Heart left ventricle (tissue), 16 donors: ENCODE measurements at regions not wholly inside any gene's neighbourhood (a gene's known extent, or its start where the extent isn't known, plus 50 kb on each side); places are given as distances from the start of the nearest gene placed in this dataset.

Experiments used
- ATAC-seq, 4 donors: fragments of 200-7000 bp; cut with Tn5 transposase; one replicate each; pipeline ENCODE4 v1.9.1; 2020 to 2022; ENCODE audit warnings: moderate library complexity in 4 of 4, mild to moderate bottlenecking in 3 of 4, moderate number of reproducible peaks in 1 of 4
- DNase-seq, 5 donors: peaks; one replicate each; pipeline ENCODE4 v3.0.0-alpha.2; 2020
- H3K27ac ChIP-seq, 12 donors: fragments of 200-600 bp; sonication (generic) in 4 of 12; one replicate each; pipeline versions ENCODE4 v1.5.0 to v1.8.0; 2016 to 2022; ENCODE audit warnings: mild to moderate bottlenecking in 2 of 12
- H3K27me3 ChIP-seq, 9 donors: fragments of 200-600 bp; sonication (generic) in 2 of 9; one replicate each; pipeline versions ENCODE4 v1.5.1 to v1.8.0; 2016 to 2022; ENCODE audit warnings: mild to moderate bottlenecking in 3 of 9
- H3K36me3 ChIP-seq, 9 donors: fragments of 200-600 bp; sonication (generic) in 2 of 9; one replicate each; pipeline versions ENCODE4 v1.5.0 to v1.8.0; 2018 to 2022; ENCODE audit warnings: mild to moderate bottlenecking in 2 of 9
- H3K4me1 ChIP-seq, 12 donors: fragments of 200-600 bp; sonication (generic) in 4 of 12; one replicate each; pipeline versions ENCODE4 v1.5.0 to v1.8.0; 2016 to 2022; ENCODE audit warnings: mild to moderate bottlenecking in 3 of 12
- H3K4me3 ChIP-seq, 12 donors: fragments of 200-600 bp; sonication (generic) in 4 of 12; one replicate each; pipeline versions ENCODE4 v1.5.0 to v1.8.0; 2017 to 2022; ENCODE audit warnings: mild to moderate bottlenecking in 9 of 12, moderate library complexity in 4 of 12
- H3K9me3 ChIP-seq, 12 donors: fragments of 200-600 bp; sonication (generic) in 4 of 12; one replicate each; pipeline versions ENCODE4 v1.5.0 to v1.8.0; 2016 to 2022; ENCODE audit warnings: mild to moderate bottlenecking in 1 of 12
- POLR2A ChIP-seq, 2 donors: fragments of 450-650 bp; IDR thresholded peaks; one replicate each; pipeline ENCODE4 v1.6.1; 2017; ENCODE audit warnings: antibody characterized with exemption in 2 of 2, mild to moderate bottlenecking in 2 of 2, moderate library complexity in 2 of 2
- WGBS, 4 donors: extraction: QIAGEN DNeasy Blood & Tissue Kit in 2 of 4; methylation state at CpG; one replicate each; pipeline versions ENCODE4 v1.1.5 to v1.1.7; 2013 to 2018; 5-methylcytosine and 5-hydroxymethylcytosine counted together
- intact Hi-C, 10 donors: fragments of 100-400 bp; cut with DNase I; formaldehyde crosslinking; loops; one replicate each; pipeline versions ENCODE4 v1.11.1 to v1.14.2; 2022
- TF ChIP-seq, protein P1 (sequence below), 12 donors: fragments of 200-600 bp; sonication (generic) in 4 of 12; IDR thresholded peaks; one replicate each; pipeline versions ENCODE4 v1.5.0 to v1.8.0; 2018 to 2022; ENCODE audit warnings: antibody characterized with exemption in 12 of 12, mild to moderate bottlenecking in 5 of 12
- donor health status: ischemic (EF 13 %, LVEDD 7.1; RV severe dilation, severe dysfunction).
- donor health status: healthy with polysubstance abuse.
- donor health status: DM: no; HTN: yes; CAD: no.
- donor health status: DM: no; HTN: no; CAD: no.
- donor health status: ischemic (EF 25% LVEDD 6.9; RV normal size, moderate dysfunction).
- donor health status: ischemic (EF 25% LVEDD 5.7; RV mildly dilated, moderate dysfunction).
- donor health status: healthy.
- donor health status: DM: yes; HTN: yes; CAD: no.
- donor health status: ischemic (EF 35%, LVEDD 5.7; RV mildly dilated, moderate dysfunction).
- donor health status: nonischemic (EF 11% LVEDD 7.7; RV severe dilation, severe dysfunction).
- donor health status: DM: yes; HTN: yes; CAD: no.
- donor health status: PGD.
- donor health status: ischemic (EF 29% LVEDD 5.4; RV normal size, mild dysfunction).
- donor health status: nonischemic (EF 23%, LVEDD 6.1; RV moderate dilation, normal function).

- H3K4me1 ChIP-seq: no peaks in the 10 kb centered on the region
- intact Hi-C loops: no loop called here
- TF ChIP-seq, protein P1, sequence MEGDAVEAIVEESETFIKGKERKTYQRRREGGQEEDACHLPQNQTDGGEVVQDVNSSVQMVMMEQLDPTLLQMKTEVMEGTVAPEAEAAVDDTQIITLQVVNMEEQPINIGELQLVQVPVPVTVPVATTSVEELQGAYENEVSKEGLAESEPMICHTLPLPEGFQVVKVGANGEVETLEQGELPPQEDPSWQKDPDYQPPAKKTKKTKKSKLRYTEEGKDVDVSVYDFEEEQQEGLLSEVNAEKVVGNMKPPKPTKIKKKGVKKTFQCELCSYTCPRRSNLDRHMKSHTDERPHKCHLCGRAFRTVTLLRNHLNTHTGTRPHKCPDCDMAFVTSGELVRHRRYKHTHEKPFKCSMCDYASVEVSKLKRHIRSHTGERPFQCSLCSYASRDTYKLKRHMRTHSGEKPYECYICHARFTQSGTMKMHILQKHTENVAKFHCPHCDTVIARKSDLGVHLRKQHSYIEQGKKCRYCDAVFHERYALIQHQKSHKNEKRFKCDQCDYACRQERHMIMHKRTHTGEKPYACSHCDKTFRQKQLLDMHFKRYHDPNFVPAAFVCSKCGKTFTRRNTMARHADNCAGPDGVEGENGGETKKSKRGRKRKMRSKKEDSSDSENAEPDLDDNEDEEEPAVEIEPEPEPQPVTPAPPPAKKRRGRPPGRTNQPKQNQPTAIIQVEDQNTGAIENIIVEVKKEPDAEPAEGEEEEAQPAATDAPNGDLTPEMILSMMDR (IDR thresholded peaks at IDR 0.05): no peak
- no peak for TF ChIP-seq POLR2A (IDR thresholded peaks at IDR 0.05)
- H3K4me3 ChIP-seq: no peak overlapping the region
- no peaks in the 10 kb centered on the region for H3K36me3 ChIP-seq
- 78 to 89% (median 84%) methylated on average over 5 of the region's 5 CpGs for WGBS, 4 donors
- DNase-seq (no peak), ATAC-seq (no peak)
- H3K27me3 ChIP-seq: peaks cover 0 to 12% (median 0%) of the 10 kb centered on the region in 9 donors
- no peak overlapping the region for H3K27ac ChIP-seq
- no peaks in the 10 kb centered on the region for H3K9me3 ChIP-seq
Observed at GRCh38 chr2:198359308-198359707, 554.9 kb downstream of the PLCL1 start.

DNA sequence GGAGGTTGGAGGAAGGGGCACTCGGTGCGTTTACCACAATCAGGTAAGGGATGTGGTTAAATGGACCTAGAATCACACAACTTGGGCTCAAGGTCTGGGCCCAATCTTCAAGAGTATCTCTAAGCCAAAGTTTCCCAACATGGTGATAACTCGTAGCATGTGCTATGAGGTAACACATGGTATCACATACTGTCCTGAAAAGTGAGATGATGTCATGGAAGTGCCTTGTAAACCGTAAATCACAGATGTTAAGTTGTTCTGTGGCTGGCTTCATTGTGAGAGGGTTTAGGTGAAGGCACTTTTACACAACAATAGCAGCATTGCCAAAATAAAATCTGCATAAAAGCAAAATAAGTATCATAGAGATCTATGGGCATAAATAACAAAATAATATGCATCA, 551.8 kb downstream of the PLCL1 start:
- DNase-seq: no peak

DNA sequence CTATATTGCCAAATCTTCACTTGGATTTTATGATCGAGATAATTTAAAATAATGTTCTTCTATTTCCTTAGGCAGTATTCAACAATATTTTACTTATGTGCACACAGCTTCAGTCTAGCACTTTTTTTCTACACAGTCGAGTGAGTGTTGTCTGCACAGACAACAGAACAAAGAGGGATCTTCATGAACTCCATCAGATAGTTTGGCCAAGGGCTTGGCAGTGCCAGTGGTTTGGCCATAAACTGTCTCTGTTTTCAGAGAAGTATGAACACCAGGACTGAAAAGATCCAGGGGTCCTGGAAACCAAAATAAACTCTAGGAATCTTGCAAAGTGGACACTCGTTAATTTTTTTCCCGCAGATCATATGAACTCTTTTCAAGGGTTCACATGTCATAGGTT, 547.3 kb downstream of the PLCL1 start:
- intact Hi-C loops: no loop called here
- peaks cover 0 to 25% (median 0%) of the 10 kb centered on the region in 9 donors for H3K27me3 ChIP-seq
- H3K36me3 ChIP-seq: no peaks in the 10 kb centered on the region
- WGBS, 4 donors: 62 to 72% (median 67%) methylated on average over 4 of the region's 4 CpGs
- H3K4me1 ChIP-seq: no peaks in the 10 kb centered on the region
- H3K4me3 ChIP-seq: no peak overlapping the region
- no peak for ATAC-seq
- TF ChIP-seq, protein P1 (IDR thresholded peaks at IDR 0.05): no peak
- no peak overlapping the region for H3K27ac ChIP-seq
- H3K9me3 ChIP-seq: no peaks in the 10 kb centered on the region
- no peak for DNase-seq

More for the DNA sequence above, 551.8 kb downstream of the PLCL1 start:
- intact Hi-C loops: no loop called here
- ATAC-seq: no peak
- Histone ChIP-seq H3K9me3 (no peaks in the 10 kb centered on the region), H3K4me3 (no peak overlapping the region), H3K4me1 (no peaks in the 10 kb centered on the region), H3K27ac (no peak overlapping the region), H3K27me3 (peaks cover 0 to 28% (median 0%) of the 10 kb centered on the region in 9 donors), H3K36me3 (no peaks in the 10 kb centered on the region)
- TF ChIP-seq POLR2A (IDR thresholded peaks at IDR 0.05): no peak
- TF ChIP-seq, protein P1 (IDR thresholded peaks at IDR 0.05): no peak
- WGBS, 4 donors: 75 to 83% (median 76%) methylated on average over 4 of the region's 4 CpGs

- TF ChIP-seq, protein P1 (IDR thresholded peaks at IDR 0.05): no peak
- TF ChIP-seq POLR2A (IDR thresholded peaks at IDR 0.05): no peak
- Histone ChIP-seq H3K27ac (no peak overlapping the region), H3K36me3 (no peaks in the 10 kb centered on the region), H3K4me1 (no peaks in the 10 kb centered on the region), H3K4me3 (no peak overlapping the region), H3K9me3 (no peaks in the 10 kb centered on the region), H3K27me3 (peaks cover 0 to 11% (median 0%) of the 10 kb centered on the region in 9 donors)
- intact Hi-C loops: no loop called here
- ATAC-seq: no peak
- 71 to 79% (median 74%) methylated on average over 4 of the region's 4 CpGs for WGBS, 4 donors
- no peak for DNase-seq
Observed at GRCh38 chr2:198347946-198348345, 543.6 kb downstream of the PLCL1 start.
